ENCODE measurements at regions not wholly inside any gene's neighbourhood (a gene's known extent, or its start where the extent isn't known, plus 50 kb on each side); places are given as distances from the start of the nearest gene placed in this dataset.

DNA sequence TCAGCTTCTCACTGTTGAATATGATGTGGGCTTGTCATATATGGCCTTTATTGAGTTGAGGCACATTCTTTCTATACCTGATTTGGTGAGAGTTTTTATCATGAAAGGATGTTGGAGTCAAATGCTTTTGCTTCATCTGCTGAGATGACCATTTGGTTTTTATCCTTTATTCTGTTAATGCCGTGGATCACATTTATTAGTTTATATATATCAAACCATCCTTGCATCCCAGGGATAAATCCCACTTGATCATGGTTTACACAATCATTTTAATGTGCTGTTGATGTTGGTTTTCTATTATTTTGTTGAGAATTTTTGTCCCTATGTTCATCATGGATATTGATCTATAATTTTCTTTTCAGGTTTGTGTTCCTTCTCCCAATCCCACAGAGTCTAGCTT lies 67.0 kb downstream of the EBLN1 start:
- no peak for TF ChIP-seq EP300 (IDR thresholded peaks at IDR 0.05; ENCODE audit: borderline replicate concordance)
- TF ChIP-seq CEBPB (IDR thresholded peaks at IDR 0.05) = no peak
- TF ChIP-seq TAF1 (IDR thresholded peaks at IDR 0.05; ENCODE audit: low read depth) = no peak
- TF ChIP-seq, protein P1, sequence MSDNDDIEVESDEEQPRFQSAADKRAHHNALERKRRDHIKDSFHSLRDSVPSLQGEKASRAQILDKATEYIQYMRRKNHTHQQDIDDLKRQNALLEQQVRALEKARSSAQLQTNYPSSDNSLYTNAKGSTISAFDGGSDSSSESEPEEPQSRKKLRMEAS (IDR thresholded peaks at IDR 0.05) = no peak
- TF ChIP-seq RAD21 (IDR thresholded peaks at IDR 0.05; ENCODE audit: low read depth) = no peak
- TF ChIP-seq CREB1 (IDR thresholded peaks at IDR 0.05; ENCODE audit: low read depth) = no peak
- no peak for TF ChIP-seq YY1 (IDR thresholded peaks at IDR 0.05; ENCODE audit: low read depth)
- TF ChIP-seq, protein P2, sequence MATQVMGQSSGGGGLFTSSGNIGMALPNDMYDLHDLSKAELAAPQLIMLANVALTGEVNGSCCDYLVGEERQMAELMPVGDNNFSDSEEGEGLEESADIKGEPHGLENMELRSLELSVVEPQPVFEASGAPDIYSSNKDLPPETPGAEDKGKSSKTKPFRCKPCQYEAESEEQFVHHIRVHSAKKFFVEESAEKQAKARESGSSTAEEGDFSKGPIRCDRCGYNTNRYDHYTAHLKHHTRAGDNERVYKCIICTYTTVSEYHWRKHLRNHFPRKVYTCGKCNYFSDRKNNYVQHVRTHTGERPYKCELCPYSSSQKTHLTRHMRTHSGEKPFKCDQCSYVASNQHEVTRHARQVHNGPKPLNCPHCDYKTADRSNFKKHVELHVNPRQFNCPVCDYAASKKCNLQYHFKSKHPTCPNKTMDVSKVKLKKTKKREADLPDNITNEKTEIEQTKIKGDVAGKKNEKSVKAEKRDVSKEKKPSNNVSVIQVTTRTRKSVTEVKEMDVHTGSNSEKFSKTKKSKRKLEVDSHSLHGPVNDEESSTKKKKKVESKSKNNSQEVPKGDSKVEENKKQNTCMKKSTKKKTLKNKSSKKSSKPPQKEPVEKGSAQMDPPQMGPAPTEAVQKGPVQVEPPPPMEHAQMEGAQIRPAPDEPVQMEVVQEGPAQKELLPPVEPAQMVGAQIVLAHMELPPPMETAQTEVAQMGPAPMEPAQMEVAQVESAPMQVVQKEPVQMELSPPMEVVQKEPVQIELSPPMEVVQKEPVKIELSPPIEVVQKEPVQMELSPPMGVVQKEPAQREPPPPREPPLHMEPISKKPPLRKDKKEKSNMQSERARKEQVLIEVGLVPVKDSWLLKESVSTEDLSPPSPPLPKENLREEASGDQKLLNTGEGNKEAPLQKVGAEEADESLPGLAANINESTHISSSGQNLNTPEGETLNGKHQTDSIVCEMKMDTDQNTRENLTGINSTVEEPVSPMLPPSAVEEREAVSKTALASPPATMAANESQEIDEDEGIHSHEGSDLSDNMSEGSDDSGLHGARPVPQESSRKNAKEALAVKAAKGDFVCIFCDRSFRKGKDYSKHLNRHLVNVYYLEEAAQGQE (IDR thresholded peaks at IDR 0.05; ENCODE audit: low read depth) = no peak

Data from Ishikawa (cell line).